Uterus (tissue), 2 donors: ENCODE measurements at regions not wholly inside any gene's neighbourhood (a gene's known extent, or its start where the extent isn't known, plus 50 kb on each side); places are given as distances from the start of the nearest gene placed in this dataset.

Experiments used
- CTCF ChIP-seq, 4 experiments: fragments of 200-600 bp in 2 of 4; fragments of 450-650 bp in 2 of 4; sonication (generic) in 2 of 4; IDR thresholded peaks; one replicate each; pipeline ENCODE4 v1.5.1; 2016 to 2019; ENCODE audit warnings: antibody characterized with exemption in 4 of 4, mild to moderate bottlenecking in 2 of 4, moderate library complexity in 1 of 4
- POLR2A ChIP-seq, 2 donors: fragments of 450-650 bp; IDR thresholded peaks; one replicate each; pipeline ENCODE4 v1.6.1; 2016; ENCODE audit warnings: antibody characterized with exemption in 2 of 2, mild to moderate bottlenecking in 1 of 2, moderate library complexity in 1 of 2

- no peak for TF ChIP-seq CTCF (IDR thresholded peaks at IDR 0.05)
- no peak for TF ChIP-seq POLR2A (IDR thresholded peaks at IDR 0.05)
These were observed 168.7 kb upstream of the MSX2 start for GRCh38 chr5:174555726-174556125.
